GM18498 (cell line): ENCODE measurements at regions not wholly inside any gene's neighbourhood (a gene's known extent, or its start where the extent isn't known, plus 50 kb on each side); places are given as distances from the start of the nearest gene placed in this dataset.
"Not testable (repeated sequence)": the region's sequence is repeated elsewhere in the genome, so short reads cannot be mapped to it uniquely, and the experiment has no call there.

Experiments used
- ATAC-seq: cut with Tn5 transposase; IDR thresholded peaks from one replicate; pipeline ENCODE4 v1.9.1; 2021; ENCODE audit warnings: mild to moderate bottlenecking, moderate library complexity; ENCODE audit not compliant: unreplicated experiment

DNA sequence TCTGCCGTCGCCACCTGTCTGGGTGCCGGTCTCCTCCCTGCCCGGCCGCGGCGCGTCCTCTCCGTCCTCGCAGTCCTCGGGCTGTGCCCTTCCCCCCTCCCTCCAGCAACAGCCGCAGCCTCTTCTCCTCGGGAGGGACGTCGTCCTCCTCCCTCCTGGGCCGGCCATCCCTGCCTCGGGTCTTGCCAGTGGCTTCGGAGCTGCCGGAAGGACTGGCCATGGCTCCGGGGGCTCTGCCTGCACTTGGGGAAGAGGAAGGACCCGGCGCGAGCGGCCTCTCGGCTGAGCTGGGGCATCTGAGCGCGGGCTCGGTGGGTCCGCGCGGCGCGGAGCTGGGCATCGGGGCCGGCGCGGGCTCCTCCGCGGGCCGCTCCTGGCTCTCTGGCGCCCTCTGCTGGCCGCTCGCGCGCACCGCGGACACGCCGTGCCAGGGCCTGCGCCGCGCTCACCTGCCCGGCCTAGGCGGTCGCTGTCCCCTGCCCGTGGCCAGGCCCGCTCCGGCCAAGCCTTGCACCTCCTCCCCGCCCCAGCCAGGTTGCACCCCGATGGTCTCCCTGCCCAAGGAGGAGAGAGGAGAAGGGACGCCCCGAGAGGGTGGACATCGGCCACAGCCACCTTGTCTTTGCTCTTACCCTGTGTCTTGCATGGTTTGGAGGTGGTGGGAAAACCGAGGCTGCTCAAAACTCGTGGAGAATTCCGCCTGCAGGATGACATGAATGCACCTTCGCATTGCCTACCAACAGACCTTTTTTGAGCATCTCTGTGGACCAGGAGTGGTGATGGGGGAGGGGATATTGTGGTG, 83.9 kb upstream of the FRG2C start:
- ATAC-seq, result not testable (repeated sequence)

DNA sequence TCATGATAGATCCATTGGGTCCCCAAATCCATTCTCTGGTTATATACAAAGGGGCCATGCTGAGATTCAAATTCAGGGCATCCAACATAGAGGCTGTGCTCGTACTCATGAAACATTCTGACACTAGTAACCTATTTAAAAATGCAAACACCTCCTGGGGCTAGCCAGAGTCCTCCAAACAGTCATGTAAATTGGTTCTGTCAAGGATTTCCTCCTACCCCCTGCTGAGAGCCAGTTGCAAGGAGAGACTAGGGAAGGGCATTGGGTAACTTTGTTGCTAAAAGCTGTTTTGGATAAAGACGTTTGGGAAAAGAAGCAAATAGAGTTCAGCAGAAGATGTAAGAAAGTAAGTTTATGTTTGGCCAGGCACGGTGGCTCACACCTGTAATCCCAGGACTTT, 81.6 kb upstream of the FRG2C start:
- ATAC-seq, result not testable (repeated sequence)

DNA sequence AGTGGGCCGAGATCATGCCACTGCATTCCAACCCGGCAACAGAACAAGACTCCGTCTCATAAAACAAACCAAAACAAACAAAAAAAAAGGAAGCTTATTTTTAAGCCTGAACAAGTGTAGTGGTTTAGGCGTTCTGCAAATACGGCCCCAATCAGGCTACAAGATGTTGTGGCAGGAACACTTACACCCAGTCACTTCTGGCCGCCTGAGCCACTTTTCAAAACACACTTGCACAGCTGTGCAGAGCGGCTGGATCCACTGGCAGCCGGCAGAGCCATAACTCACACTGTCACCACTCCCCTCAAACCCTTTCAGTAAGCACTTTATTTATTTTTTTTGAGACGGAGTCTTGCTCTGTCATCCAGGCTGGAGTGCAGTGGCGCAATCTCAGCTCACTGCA, 81.0 kb upstream of the FRG2C start:
- not testable (repeated sequence) for ATAC-seq

DNA sequence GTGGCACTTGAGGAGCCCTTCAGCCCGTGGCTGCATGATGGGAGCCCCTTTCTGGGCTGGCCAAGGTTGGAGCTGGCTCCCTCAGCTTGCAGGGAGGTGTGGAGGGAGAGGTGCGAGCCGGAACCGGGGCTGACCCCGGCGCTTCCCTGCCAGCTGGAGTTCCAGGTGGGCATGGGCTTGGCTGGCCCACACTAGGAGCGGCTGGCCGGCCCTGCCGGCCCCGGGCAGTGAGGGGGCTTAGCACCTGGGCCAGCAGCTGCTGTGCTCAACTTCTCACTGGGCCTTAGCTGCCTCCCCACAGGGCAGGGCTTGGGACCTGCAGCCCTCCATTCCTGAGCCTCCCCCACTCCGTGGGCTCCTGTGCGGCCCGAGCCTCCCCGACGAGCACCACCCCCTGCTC, 76.4 kb upstream of the FRG2C start:
- ATAC-seq, result not testable (repeated sequence)

DNA sequence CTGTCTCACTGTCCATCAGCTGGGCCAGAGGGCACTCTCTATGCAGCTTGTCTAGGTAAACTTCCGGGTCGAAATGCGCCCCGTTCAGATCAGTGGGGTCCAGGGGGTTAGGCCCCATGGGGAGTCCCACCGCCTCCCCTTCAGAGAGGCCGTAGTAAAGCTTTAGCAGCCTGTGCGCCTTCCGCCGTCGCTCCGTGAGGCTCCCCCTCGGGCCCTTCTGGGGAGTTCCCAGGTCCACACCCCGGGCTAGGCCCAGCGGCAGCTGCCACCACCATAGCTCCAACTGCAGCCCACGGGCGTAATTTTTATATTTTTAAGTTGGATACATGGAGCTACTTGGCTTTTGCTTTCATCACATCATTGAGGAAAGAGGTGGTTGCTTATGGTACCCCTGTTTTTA, 73.7 kb upstream of the FRG2C start:
- ATAC-seq, result not testable (repeated sequence)

DNA sequence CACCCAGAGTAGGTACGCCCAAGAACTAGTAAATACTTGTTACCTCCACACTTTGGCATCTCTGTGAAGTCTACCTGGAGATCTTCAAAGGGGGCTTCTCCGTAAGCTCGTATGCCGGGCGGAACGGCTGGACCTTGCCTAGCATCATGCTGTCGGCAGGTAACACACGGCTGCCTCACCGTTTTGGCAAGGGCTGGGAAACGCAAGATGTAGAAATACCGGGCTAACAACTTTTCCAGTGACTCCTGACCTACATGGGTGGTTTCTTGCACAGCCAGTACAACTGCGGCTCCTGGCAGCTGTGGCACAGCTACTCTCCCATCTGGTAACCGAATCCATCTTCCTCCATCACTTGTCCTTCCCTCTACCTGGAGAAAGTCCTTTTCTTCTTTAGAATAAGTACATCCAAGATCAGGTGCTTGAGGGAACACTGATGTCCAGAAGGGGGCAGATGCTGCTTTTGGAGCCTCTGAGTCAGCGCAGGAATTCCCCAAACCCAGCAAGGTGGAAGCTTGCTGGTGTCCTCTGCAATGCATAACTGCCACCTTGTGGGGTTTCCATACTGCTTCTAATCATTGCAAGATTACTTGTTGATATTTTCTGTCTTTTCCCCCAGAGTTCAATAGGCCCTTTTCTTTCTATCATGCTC, 59.7 kb upstream of the FRG2C start:
- not testable (repeated sequence) for ATAC-seq

DNA sequence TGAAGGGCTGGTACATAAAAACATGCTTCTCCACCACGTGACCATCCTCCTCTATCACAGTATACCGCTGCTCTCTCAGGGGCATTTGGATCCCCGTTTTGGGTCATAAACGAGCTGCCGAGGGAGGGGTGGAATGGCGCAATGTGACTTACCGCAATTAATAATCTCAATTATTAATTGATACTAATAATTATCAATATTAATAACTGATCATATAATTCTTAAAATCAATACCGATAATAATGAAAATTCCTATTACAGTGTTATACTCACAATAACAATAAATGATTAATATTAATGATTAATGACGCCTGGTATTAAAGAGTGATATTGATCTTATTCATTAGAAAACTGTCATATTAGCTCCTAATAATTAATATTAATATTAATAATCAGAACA, 56.1 kb upstream of the FRG2C start:
- not testable (repeated sequence) for ATAC-seq

DNA sequence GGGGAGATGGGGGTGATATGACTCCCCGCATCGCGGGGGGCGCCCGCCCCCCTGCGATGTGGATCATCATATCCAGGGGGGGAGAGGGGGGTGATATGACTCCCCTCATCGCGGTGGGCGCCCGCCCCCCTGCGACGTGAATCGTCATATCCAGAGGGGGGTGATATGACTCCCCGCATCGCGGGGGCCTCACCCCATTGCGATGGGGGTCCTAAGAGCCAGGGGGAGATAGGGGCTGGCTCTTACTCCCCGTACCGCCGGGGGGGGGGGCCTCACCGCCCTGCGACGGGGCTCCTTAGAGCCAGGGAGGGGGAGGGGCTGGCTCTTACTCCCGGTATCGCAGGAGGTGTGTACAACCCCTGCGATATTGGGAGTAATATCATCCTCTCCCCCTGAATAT, 54.5 kb upstream of the FRG2C start:
- ATAC-seq, result not testable (repeated sequence)

DNA sequence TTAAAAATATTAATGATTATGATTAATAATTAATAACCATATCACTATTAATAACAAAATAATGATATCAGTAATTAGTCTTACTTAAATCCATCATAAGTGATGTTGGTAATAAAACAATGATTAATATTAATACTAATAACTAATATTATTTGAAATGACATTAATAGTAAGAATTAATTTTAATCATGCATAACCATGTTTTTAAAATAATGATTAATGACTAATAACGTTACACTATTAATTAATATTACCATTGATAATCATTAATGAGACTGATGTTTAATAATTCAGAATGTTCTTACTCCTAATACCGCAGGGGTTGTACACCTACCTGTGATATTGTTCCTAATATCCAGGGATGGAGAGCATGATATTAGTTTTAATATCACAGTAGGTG, 53.4 kb upstream of the FRG2C start:
- no peak for ATAC-seq

DNA sequence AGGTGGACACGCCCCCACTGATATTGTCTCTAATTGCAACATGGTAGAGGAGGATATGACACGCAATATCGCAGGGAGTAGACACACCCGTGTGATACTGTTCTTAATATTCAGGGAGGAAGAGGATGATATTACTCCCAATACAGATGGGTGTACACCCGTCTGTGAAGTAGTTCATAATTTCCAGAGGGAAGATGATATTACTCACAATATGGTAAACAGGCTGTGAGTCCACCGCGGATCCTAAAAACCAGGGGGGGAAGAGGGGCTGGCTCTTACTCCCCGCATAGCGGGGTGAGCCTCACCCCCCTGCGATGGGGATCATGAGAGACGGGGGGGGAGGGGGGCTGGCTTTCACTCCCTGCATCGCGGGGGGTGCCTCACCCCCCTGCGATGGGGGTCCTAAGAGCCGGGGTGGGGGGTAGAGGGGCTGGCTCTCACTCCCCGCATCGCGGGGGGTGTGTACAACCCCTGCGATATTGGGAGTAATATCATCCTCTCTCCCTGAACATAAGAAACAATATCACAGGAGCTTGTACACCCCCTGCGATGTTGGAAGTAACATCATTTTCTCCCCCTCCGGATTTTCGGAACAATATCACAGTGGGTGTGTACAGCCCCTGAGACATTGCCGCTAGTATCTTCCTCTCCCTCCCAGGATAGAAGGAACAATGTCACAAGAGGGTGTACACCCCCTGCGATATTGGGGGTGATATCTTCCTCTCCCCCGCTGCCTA, 52.2 kb upstream of the FRG2C start:
- not testable (repeated sequence) for ATAC-seq
